HG03354 (cell line): ENCODE measurements at regions not wholly inside any gene's neighbourhood (a gene's known extent, or its start where the extent isn't known, plus 50 kb on each side); places are given as distances from the start of the nearest gene placed in this dataset.

Experiments
- ATAC-seq: cut with Tn5 transposase; IDR thresholded peaks from one replicate; pipeline ENCODE4 v1.9.1; 2021; ENCODE audit warnings: mild to moderate bottlenecking; ENCODE audit not compliant: unreplicated experiment, poor library complexity, severe bottlenecking

DNA sequence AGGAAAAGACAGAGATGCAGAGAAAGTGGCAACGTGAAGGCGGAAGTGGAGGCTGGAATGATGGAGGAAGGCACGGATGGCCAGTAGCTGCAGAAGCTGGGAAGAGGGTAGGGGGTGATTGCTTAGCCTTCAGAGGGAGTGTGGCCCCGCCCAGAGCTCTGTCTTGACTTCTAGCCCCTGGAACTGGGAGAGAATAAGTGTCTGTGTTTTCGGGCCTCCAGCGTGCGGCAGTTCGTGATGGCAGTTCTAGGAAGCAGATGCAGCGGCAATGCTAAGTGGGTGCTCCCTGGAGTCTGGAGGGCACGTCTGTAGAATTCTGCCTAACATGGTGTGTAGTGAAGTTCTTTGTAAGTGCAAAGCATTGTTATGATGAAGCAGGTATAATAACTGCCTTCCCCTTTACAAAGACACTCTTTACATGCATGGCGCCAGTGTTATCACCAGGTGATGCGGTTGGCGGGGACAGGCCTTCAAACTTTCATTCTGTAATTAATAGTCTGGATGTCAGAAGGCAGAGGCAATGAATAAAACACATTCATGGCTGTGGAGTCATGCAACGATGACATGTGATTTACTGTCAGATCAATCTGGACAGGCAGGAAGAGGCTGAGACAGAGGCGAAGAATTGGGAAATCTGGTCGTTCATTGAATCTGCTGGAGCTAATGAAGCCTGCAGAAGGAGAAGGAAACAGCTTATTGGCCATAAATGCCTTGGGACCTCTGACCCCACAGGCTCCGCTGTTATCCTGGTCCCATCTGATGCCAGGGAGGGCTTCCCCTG, 228.6 kb downstream of the GLRX3 start:
- no peak for ATAC-seq

DNA sequence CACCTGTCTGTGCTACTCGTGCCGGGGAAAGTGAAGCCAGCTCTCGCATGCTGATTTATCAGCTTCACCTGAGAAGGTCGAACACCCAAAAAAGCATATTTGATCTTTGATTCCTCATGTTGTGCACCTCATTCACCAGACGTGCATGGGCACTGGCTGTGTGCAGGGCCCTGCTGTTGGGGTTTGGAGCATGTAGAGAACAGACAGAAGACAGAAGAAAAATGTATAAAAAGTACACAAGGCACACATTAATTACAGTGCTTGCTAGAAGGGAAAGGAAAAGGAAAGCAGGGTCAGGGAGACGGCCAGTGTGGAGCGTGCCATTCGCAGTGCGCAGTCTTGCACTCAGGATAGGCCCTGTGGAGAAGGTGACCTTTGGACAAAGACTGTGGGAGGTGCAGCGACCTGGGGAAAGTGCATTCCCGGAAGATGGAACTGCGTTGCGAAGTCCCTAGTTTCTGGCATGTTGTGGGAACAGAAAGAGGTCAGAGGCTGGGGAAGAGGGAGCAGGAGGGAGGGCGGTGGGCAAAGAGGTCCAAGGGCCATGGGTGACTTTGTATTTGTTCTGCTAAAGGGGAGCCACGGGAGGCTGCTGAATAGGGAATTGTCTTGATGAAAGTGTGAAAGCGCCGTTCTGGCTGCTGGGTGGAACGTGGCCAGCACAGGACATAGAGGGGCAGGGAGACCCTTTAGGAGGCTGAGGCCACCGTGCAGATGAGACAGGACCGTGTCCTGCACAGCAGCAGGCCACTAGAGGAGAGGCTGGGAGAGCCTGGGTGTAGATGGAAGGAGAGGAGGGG, 232.8 kb downstream of the GLRX3 start:
- ATAC-seq: no peak

DNA sequence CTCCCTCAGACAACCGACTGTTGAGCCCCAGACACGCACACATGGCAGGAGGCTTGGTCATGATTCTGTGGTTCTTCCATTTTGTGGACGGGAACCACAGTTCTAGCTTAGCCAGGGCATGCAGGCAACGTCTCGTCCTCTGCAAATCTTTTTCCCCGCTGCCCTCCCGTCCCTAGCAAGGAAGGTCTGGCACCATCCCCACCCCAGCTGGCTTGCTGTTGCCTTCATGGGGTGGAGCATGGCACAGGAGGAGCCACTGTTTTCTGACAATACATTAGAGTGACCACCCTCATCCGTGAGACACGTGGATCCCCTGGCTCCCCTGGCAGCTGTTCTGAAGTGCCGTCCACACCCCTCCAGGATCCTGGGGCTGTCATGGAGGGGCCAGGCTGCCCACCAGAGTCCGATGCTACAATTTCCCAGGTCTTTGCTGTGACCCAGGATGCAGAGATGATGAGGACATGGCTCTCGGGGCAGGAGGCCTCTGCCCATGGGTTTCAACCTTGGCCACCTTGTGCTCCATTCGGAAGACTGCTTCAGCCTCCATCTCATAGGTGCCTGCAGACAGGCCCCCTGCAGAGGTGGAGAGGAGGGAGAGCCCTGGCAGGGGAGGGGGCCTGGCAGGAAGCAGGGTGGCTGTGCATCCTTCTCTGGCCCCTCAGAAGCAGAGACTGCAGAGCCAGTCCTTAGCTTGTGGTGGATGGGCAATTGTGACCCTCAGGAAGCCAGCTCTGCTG, 233.6 kb downstream of the GLRX3 start:
- ATAC-seq: no peak

DNA sequence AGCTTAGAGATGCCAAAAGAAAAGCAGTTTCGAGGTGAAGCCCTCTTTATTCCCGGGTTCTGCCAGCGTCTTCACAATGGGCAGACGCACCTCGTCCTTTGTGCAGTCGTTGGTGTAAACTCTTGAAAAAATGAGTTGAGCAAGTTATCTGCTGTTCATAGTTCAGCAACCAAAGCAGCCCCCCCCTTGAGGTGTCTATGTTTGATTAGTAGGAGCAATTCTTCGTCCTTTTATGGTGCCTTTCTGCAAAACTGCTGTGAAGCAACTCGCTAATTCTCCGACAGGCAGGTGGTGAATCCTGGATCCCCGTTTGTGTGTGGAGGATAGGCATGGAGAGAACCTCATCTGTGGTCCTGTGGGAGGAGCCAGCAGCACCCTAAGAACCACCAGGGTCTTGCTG, 234.5 kb downstream of the GLRX3 start:
- ATAC-seq: no peak

DNA sequence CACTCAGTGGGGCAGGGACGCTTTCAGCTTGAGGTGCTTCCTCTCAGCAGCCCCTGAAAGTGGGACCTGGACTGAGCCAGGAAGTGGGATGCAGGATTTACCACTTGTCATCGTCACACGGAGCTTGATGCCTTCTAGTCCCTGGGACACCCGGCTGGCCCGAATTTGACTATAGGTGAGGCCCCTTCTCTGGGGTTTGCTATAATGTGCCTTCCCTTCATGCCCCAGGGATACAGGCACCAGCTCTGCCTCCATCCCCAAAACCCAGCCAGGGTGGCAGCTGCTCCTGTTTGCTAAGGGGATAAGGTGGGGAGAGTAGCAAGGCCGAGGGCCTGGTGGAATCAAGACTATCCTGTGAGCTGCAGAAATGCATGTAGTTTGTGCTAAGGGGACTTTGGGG, 235.0 kb downstream of the GLRX3 start:
- ATAC-seq: no peak

DNA sequence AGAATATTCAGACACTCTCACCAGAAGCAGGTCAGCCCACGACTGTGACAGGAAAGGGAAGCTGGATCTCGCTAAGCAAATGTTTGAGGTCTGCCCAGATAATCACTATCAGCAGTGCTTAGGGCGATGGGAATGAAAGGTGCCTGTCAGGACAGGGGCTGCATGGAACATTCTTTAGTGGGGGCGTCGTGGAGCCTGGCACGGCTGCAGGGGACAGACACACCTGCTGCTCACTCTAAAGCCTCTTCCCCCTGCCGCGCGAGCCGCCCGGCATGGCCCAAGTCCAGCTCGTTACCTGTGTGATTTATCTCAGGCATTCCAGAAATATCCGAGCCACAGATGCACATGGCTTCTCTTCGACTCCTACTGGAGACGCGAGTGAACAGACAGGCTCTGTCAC, 235.5 kb downstream of the GLRX3 start:
- ATAC-seq: no peak

DNA sequence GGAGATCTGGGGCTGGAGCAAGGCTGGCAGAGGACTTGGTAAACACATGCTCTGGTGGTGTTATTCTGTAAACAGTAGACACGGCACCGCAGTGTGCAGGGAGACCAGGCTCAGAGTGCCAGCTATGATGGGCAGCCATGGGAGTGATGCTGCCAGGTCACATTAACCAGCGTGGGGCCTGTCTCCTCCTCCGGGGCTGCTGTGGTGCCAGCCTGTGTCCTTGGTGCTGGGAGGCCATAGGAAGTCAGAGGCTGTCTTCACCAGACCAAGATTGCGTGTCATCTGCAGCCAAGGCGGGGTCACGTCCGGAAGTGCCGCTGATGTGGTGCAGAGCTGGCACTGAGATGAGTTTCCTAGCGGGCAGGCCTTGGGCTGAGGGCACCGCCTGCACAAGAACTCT, 236.0 kb downstream of the GLRX3 start:
- ATAC-seq: no peak

DNA sequence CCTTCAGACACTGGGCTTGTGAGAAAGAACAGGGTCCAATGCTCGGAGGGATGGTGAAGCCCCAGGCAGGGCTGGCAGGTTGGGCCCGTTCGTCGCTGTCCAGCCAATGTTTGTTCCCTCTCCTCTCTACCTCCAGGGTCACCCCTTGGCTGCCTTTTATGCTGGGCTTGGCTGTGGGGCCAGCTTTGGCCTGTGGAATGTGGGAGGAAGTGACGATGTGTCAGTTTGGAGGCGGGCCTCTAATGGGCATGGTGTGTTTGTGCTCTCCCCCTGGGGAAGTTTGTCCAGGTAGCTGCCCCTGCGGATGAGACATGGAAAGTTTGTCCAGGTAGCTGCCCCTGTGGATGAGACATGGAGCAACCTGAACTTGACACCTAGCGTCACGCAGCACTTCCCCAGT, 236.7 kb downstream of the GLRX3 start:
- ATAC-seq: no peak

DNA sequence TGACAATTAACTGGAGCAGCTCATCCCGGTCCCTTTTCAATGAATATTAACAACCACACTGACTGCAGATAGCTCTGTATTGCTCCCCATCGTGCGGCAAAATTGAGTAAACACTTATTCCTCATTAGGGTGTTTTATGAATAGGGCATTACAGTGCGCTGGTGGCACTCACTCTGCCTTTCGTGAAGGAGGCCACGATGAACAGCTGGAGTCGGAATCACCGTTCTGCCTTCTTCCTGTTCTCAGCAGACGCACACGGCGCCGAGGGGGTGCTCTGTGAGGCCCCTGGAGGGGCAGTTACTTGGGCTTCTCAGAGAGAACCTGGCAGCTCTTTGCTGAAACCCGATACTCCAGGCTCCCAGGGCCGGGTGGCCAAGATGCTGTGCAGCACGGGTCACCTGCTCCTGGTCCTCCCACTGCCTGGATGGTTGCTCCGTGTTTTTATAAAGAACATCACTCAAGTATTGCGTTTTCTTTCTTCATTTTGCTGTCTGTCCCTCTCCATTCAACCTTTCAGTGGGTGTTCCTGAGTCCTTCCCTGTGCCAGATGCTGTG, 241.9 kb downstream of the GLRX3 start:
- no peak for ATAC-seq

DNA sequence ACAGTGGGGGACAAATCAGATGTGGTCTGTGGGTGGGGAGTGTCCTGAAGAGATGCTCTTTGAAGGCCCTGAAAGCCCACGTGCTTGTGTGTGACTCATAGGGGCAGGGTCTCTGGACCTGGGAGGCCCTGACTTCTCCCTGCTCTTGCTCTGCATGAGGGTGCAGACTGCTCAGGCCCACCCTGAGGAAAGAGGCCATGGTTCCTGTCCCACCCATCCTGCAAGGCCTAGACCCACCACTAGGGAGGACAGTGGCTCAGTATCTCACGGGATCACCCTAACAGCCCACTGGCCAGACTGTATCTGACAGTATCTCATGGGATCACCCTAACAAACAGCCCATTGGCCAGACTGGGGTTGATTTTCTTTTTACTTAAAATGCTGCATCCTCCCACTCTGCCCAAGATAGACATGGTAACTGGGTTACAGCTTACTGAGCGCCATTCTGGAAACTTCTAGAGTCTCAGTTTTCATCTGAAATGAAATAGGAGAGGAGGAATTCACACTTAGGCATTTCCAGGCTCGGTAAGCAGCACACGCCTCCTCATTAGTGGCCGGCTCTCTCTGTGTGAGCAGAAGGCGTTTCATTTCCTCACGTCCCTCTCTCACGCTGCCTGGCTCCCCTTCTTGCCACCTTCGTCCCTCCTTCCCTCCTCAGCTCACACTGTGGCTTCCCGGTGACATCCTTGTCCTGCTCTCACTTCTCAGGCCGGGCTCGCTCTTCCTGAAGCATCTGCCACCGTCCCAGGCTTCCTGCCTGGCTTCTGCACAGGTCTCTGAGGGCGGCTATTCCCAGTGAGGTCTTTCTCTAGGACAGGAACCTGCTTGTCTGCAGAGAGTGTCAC, 242.6 kb downstream of the GLRX3 start:
- no peak for ATAC-seq

DNA sequence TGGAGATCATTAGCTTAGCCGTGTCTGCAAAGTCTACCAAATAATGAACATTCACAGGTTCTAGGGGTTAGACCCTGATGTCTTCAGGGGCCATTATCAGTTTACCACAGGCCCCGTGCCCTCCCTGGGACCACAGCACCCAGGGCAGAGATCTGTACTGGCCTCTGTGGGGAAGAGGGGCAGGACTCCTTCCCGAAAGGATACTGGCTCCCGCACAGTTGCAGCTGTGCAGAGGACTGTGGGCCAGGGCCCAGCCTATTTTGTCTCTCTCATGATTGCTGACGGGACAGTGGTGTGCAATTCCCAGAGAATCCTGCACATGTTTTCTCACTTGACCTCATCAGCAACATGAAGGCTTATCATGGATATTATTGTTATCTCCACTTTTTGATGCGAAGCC, 243.9 kb downstream of the GLRX3 start:
- no peak for ATAC-seq

DNA sequence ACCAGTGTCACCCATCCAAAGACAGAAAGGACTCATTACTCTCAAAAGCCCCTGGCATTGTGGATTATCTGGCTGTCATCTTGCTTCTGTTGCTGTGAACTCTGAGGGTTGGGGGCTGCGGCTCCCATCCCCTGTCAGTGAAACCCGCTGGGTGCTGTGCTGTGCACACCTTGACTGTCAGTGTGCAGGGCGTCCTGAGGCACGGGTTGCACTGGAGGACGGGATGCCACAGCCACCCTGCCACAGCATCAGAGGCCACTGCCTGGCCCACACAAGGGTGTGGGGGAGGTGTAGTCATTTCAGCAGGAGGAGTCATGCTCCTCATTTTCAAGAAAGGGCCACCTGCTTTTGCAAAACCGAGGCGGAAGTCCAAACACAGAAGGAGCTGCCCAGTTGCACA, 245.8 kb downstream of the GLRX3 start:
- ATAC-seq: no peak

DNA sequence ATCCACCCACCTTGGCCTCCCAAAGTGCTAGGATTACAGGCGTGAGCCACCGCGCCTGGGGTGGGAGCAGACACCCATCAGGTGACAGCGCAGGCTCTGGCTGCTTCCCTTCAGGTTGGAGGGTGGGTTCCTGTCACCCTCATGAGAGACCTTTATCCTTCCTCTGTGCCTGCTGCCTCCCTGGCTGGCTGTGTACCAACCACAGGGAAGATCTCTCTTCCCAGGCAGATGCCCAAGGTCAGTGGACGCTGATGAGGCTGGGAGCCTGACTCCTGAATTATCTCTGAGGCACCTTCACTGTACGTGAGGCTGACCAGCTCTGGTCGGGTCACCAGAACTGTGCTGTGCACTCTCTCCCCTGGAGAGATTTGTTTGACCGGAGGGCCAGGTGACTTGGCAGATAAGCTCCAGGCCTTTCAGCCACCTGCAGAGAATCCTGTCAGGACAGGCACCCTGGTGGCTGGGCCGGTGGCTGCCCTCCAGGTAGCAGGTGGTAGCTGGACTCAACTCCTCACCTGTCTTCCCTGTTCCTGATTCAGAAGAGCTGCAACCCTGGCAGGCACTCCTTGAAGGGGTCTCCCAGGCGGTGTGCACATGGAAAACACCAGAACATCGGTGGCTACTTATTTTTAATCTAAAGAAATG, 251.9 kb downstream of the GLRX3 start:
- ATAC-seq: no peak

DNA sequence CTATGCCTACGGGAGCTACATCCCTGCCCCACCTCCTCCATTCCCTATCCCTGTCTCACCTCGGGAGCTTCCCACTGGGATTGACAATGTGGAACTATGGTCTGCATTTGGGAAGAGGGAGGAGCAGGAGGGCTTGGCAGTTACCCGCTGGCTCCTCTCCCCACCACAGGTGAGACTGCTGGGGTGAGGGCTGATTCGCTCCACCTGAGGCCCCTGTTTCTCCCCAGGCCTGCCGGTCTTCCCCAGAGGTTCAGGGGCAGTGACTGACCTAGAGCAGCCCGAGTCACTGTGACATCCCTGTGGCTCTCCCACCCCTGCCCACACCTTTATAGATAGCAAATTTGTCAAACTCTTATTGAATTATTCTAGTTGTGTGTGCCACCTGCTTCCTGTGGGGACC, 252.6 kb downstream of the GLRX3 start:
- no peak for ATAC-seq

DNA sequence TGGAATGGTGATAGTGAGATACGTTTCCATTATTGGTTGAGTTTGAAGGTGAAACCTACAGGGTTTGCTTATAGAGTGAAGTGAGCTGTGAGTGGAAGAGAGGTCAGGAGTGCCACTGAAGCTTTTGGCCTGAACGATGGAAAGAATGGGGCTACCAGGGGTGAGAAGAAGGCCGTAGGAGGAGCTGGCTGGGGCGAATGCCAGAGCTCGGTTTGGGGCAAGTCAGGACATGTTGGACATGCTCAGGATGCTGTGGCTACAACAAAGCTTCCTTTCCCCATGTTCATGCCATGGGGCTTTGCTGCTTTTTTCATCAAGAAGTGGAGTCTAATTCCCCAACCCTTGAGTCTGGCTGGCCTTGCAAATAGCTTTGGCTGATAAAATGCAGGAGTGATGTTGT, 253.7 kb downstream of the GLRX3 start:
- no peak for ATAC-seq

DNA sequence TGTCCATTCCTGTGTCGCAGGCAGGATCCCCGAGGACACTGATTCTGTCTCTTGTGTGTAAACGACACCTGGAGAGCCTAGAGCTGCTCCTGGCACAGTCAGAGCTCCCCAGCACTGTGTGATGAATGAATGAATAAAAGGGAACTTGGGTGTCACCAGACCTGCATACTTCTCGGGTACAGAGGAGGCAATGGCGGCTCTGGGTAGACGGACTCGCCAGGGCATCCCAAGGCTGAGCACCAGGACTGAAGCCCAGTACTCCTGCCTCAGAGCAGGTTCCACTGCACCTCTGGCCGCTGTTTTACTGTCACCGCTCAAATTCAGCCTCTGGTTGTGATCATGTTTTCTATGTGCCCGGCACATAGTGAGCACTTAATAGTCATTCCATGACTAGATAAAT, 255.8 kb downstream of the GLRX3 start:
- no peak for ATAC-seq

DNA sequence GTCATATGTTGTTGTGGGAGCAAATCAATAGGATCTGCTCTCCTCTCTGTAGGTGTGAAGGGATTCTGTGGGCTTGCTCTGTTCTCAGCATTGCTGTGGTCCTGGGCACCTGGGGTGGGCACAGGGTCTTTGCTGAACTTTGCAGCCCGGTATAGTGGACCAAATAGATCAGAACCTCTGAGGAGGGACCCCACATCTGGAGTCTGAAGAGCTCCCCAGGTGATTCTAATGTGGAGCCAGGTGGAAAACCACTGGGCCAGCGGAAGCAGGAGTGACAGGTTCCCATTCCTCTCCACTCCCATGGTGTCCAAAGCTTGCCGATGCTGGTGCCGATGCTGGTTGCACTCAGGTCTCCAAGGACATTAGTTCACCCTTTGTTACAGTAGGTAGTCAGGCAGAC, 257.2 kb downstream of the GLRX3 start:
- ATAC-seq: no peak

DNA sequence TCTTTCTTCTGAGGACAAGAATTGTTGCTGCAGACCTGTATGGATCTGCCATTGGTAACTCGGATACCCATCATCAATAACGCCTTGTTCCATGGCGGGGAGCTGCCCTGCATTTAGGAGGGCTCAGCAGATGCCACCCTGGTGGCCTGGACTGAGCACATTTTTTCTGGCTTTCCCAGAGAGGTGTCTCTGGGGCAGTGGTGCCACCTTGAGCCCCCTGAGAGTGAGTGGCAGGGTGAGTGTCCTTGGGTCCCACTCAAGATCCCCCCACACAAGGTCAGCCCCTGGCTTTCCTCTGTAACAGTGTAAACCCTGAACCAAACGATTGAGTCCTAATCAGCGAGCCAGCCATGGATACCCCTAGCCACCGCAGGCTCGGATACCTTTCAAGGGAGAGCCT, 258.6 kb downstream of the GLRX3 start:
- ATAC-seq: no peak
